GOT3 (cell line): ENCODE measurements at regions not wholly inside any gene's neighbourhood (a gene's known extent, or its start where the extent isn't known, plus 50 kb on each side); places are given as distances from the start of the nearest gene placed in this dataset.
"Not testable (repeated sequence)": the region's sequence is repeated elsewhere in the genome, so short reads cannot be mapped to it uniquely, and the experiment has no call there.

ENCODE experiments used
- DNase-seq: peaks from one replicate; lab custom pipeline; 2025; ENCODE audit warnings: mixed read lengths; lab: John Stamatoyannopoulos, UW

DNA sequence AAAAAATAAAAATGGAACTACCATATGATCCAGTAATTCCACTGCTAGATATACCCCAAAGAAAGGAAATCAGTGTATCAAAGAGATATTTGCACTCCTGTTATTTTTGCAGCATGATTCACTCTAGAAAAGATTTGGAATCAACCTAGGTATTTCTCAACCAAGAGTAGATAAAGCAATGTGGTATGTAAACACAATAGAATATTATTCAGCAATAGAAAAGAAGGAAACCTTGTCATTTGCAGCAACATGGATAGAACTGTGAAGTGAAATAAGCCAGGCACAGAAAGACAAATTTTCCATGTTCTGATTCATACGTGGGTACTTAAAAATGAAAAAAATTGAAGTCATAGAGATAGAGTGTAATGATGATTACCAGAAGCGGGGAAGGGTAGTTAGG is 362.3 kb upstream of the EPHA5 start:
- no peak for DNase-seq

DNA sequence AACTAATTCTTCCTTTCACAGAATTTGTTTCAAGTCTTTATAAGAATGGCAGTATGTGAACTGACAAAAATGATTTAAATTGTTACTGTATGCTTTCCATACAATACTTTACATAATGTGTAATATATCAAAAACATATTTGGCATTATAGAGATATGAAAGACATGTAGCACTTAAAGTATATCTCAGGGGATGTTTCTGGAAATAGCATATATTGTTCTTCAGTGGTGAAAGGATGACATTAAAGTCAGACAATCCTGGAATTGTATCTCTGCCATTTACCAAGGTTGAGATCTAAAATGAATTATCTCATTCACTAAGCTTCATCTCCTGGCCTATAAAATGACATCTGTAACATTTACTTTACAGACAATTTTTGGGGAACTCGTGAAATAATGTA is 358.4 kb upstream of the EPHA5 start:
- no peak for DNase-seq

DNA sequence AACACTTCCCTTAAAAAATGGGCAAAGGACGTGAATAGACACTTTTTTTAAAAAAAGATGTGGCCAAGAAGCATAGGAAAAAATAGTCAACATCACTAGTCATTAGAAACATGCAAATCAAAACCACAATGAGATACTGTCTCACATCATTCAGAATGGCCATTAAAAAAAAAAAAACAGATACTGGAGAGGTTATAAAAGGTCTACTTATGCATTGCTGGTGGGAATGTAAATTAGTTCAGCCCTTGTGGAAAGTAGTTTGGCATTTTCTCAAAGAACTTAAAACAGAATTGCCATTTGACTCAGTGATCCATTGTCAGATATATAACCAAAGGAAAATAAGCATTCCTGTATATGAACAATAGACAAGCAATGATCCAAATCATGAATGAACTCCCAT is 352.8 kb upstream of the EPHA5 start:
- no peak for DNase-seq

DNA sequence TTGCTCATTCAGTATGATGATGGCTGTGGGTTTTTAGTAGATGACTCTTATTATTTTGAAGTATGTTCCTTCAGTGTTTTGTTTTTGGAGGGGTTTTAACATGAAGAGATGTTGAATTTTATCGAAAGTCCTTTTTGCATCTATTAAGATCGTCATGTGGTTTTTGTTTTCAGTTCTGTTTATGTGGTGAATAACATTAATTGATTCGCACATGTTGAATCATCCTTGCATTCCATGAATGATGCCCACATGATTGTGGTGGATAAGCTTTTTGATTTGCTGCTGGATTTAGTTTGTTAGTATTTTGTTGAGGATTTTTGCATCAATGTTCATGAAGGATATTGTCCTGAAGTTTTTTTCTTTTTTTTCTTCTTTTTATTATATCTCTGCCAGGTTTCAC is 347.4 kb upstream of the EPHA5 start:
- DNase-seq: no peak

GRCh38 chr4:66016240-66016639 is 346.0 kb upstream of the EPHA5 start:
- DNase-seq: no peak

GRCh38 chr4:66014146-66014765 is 344.0 kb upstream of the EPHA5 start:
- DNase-seq: no peak

- no peak for DNase-seq
Measured at GRCh38 chr4:66000510-66001117, 330.3 kb upstream of the EPHA5 start.

- no peak for DNase-seq
Measured at GRCh38 chr4:65999518-65999871, 329.2 kb upstream of the EPHA5 start.

DNA sequence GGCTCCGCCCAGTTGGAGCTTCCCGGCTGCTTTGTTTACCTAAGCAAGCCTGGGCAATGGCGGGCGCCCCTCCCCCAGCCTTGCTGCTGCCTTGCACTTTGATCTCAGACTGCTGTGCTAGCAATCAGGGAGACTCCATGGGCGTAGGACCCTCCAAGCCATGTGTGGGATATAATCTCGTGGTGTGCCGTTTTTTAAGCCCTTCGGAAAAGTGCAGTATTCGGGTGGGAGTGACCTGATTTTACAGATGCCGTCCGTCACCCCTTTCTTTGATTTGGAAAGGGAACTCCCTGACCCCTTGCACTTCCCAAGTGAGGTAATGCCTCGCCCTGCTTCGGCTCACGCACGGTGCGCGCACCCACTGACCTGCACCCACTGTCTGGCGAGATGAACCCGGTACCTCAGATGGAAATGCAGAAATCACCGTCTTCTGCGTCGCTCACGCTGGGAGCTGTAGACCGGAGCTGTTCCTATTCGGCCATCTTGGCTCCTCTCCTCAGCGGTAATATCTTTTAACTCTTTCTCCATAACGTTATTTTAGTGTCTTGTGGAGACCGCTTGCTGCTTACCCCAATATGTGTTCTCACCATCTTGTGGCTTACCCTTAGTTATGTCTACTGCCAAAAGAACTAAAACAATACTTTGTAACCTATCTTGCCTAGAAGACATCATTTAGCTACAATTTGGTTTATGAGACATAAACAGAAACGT is 328.7 kb upstream of the EPHA5 start:
- DNase-seq: not testable (repeated sequence)

- no peak for DNase-seq
Measured at GRCh38 chr4:65983061-65983460, 312.8 kb upstream of the EPHA5 start.

DNA sequence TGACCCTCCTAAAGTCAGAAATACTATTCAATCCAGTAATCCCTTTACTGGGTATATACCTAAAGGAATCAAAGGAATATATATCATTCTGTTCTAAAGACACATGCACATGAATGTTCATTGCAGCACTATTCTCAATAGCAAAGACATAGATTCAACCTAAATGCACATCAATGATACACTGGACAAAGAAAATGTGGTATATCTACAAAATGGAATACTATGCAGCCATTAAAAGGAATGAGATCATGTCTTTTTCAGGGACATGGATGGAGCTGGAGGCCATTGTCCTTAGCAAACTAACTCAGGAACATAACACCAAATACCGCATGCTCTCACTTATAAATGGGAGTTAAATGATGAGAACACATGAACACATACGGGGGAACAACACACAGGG is 306.0 kb upstream of the EPHA5 start:
- no peak for DNase-seq

GRCh38 chr4:65973186-65973585 is 302.9 kb upstream of the EPHA5 start:
- no peak for DNase-seq

DNA sequence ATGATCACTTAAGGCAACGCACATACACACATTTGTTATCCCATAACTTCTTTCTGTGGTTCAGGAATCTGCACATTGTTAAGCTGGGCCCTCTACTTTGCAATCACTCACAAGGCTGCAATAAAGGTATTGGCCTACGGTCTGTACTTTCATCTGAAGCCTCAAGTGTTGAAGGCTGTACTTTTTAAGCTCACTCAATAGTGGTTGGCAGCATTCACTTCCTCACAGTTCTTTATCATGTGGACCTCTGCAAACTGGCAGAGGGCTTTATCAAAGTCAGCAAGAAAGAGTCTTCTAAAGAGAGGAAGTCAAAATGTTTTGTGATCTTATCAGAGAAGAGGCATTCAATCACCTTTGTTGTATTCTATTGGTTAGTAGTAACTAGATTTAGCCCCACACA is 301.4 kb upstream of the EPHA5 start:
- DNase-seq: no peak

- no peak for DNase-seq
Measured at GRCh38 chr4:65968831-65969558, 298.7 kb upstream of the EPHA5 start.

DNA sequence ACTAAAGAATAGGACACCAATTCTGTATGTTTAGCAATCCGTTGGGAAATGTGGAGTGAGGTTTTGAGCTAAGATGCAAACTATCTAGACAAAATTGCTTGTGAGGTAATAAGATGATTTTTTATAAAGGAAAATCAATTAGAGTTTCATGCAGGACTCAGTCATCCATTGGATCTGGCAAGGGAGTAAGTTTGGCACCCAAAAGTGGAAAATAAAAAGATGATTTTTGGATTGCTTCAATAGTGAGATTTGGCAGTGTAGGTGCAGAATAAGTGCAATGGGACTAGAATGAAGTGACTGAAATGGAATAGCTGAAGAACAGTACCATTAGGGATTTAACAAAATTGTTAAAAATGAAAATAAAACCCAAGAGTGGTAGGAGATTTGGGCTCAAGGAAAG is 290.5 kb upstream of the EPHA5 start:
- DNase-seq: no peak

- no peak for DNase-seq
Measured at GRCh38 chr4:65954416-65954815, 284.1 kb upstream of the EPHA5 start.

GRCh38 chr4:65951177-65951576 is 280.9 kb upstream of the EPHA5 start:
- no peak for DNase-seq

- DNase-seq: no peak
Measured at GRCh38 chr4:65943076-65943475, 272.8 kb upstream of the EPHA5 start.

- DNase-seq: no peak
Measured at GRCh38 chr4:65924843-65925242, 254.6 kb upstream of the EPHA5 start.

GRCh38 chr4:65923616-65924015 is 253.3 kb upstream of the EPHA5 start:
- DNase-seq: no peak

DNA sequence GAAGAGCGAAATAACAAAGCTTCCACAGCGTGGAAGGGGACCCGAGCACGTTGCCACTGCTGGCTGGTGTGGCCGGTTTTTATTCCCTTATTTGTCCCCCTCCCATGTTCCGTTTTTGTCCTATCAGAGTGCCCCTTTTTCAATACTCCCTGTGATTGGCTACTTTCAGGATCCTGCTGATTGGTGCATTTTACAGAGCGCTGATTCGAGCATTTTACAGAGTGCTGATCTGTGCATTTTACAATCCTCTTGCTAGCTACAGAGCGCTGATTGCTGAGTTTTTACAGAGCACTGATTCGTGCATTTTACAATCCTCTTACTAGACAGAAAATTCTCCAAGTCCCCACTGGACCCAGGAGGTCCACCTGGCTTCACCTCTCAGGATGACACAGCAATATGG is 250.9 kb upstream of the EPHA5 start:
- no peak for DNase-seq

- no peak for DNase-seq
Measured at GRCh38 chr4:65918872-65919271, 248.6 kb upstream of the EPHA5 start.

- DNase-seq: no peak
Measured at GRCh38 chr4:65918212-65918611, 247.9 kb upstream of the EPHA5 start.
